Fibroblast of the conjunctiva (primary cell): ENCODE measurements at regions not wholly inside any gene's neighbourhood (a gene's known extent, or its start where the extent isn't known, plus 50 kb on each side); places are given as distances from the start of the nearest gene placed in this dataset.

Experiments
- DNase-seq: peaks from one replicate; pipeline ENCODE4 v3.0.0-alpha.2; 2010; ENCODE audit warnings: low read depth

DNA sequence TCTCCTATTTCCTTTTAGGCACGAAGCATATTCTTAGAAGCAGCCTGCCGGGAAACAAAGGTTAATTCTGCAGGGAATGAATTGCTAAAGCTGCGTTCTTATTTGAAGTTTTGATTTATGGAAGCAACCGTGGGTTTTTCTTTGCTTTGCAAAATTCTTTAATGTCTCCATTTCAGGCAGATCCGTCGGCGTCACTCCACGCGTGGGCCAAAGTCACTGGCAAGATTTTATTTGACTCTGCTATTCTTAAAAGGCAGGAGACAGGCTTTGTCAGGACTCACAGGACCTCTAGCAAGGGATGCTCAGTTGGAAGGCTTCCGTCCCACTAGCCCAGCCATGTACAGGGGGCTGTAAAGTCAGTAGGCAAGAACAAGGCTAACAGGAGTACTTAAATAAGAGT lies 387.3 kb upstream of the XYLT1 start:
- DNase-seq, result no peak

- no peak for DNase-seq
Observed at GRCh38 chr16:17853958-17854357, 383.2 kb upstream of the XYLT1 start.

- no peak for DNase-seq
Observed at GRCh38 chr16:17852977-17853702, 382.4 kb upstream of the XYLT1 start.

DNA sequence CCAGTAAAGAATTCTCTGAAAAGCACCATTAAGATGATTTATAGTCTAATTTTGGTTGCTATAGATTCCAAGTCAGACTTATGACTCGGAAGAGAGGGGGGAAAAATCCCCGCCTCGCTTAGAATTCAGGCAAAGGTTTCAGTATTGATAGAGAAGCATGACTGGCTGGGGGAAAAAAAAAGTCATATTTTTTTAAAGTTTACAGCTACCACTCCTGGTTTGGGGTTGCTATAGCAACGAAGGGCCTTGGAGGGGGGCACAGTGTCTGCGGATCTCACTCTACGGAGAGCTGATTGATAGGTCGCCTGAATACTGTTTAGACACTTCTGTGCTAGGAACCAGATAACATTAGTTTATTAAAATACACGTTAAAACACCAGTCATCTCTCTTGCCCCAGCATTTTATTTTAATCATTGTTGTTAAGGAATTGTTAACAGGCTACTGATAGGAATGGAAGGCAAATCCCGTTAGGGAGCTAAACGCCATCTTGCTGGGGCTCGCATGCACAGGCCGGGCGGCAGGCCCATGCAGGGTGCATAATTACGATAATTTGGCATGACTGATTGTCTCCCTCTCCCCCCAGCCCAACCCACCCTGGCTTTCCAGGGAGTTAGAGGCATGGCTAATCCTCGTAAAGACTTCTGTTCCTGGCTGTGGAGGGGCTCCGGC lies 380.0 kb upstream of the XYLT1 start:
- DNase-seq, result no peak

- no peak for DNase-seq
Observed at GRCh38 chr16:17847234-17847795, 376.6 kb upstream of the XYLT1 start.

- no peak for DNase-seq
Observed at GRCh38 chr16:17846030-17846429, 375.3 kb upstream of the XYLT1 start.

- no peak for DNase-seq
Observed at GRCh38 chr16:17845031-17845430, 374.3 kb upstream of the XYLT1 start.

DNA sequence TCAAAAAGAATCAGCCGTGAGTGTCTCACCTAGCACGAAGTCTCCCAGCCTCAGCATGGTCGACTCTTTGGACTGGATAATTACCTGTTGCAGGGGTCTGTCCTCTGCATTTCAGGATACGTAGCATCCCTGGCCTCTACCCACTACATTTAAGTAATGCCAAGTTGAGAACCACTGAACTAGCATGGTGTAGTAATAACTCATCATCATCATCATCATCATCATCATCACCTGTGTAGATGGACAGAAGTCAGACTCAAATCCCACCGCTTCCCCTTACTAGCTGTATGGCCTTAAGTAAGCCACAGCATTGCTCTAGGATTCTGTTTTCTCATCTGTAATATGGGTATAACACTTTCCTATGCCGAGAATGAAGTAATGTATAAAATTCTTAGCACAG lies 373.1 kb upstream of the XYLT1 start:
- DNase-seq, result no peak

- DNase-seq, result no peak
Observed at GRCh38 chr16:17839907-17840306, 369.1 kb upstream of the XYLT1 start.

- no peak for DNase-seq
Observed at GRCh38 chr16:17839272-17839671, 368.5 kb upstream of the XYLT1 start.

DNA sequence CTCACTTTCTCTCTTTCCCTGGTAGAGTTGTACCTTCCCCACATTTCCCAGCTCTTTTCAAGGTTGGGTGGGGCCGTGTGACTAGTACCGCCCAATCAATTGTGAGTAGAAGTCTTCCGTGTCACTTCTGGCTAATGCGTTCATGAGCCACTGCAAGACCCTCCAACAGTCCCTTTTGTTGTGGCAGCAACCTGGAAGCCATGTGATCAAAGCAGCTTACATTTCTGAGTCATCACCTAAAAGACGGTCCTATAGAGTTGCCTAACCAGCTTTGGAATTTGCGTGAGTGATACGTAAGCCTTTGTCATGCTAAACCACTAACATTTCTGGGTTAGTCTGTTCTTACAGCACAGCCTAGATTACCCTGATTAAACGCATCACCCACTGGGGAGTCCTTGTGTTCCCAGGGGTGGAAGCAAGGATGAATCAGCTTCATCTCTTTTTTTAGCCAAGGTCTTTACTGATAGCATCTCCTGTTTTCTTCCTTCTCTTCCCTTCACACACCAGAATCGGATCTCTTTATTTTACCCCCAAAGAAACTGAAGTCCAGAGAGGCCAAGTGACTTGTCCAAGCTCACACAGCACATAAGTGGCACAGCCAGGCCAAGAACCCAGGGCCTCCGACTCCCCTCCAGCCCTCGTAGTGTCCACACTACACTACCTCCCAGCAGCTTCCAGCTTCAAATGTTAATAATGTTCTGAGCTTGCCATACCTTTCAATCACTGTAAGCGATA lies 366.3 kb upstream of the XYLT1 start:
- peak; percentile 53 for DNase-seq

GRCh38 chr16:17835118-17835876 lies 364.5 kb upstream of the XYLT1 start:
- no peak for DNase-seq

DNA sequence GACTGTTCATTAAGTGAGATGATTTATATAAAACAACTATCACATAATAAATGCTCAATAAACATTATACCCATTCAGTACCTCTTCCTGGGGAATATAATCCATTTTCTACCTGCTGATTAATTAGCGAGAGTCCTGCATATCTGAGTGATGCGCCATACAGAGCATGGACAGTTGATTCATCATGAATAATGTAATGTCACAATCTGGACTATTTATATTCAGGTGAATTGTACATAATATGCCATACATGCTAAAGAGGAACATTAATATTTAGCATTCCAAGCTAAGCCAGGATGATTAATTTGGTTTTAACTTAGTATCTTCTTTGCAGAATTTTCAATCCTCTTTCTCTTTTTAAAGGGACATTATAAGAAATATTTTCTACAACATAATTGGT lies 362.0 kb upstream of the XYLT1 start:
- no peak for DNase-seq

GRCh38 chr16:17831330-17831729 lies 360.6 kb upstream of the XYLT1 start:
- DNase-seq, result no peak

- DNase-seq, result no peak
Observed at GRCh38 chr16:17830651-17831050, 359.9 kb upstream of the XYLT1 start.

DNA sequence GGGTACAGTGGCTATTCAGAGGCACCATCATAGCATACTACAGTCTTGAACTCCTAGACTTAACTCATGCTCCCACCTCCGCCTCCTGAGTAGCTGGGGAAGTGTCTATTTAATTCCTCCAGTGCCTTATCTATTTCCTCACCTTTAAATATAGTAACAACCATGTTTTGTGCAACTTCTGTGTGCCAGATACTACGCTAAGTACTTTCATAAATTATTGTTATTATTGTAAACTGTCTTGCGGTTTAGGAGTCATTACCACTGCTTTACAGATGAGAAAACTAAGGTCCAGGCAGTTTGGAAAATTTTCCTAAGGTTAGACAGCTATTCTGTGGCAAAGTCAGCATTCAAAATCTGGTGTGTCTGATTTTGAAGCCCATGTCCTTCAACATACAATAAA lies 359.1 kb upstream of the XYLT1 start:
- no peak for DNase-seq

DNA sequence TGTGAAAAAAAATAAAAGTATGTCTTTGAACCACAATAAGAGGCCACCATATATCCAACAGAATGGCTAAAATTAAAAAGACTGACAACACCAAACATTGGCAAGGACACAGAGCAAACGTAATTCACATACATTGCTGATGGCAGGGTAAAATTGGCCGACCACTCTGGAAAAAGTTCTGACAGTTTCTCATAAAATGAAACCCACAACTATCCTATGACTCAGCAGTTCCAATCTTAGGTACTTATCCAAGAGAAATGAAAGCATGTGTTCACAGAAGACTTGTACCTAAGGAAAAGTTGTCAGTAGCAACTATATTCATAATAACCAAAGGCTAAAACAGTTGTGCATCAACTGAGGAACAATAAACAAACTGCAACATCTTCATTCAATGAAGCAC lies 357.3 kb upstream of the XYLT1 start:
- peak; percentile 69 for DNase-seq

DNA sequence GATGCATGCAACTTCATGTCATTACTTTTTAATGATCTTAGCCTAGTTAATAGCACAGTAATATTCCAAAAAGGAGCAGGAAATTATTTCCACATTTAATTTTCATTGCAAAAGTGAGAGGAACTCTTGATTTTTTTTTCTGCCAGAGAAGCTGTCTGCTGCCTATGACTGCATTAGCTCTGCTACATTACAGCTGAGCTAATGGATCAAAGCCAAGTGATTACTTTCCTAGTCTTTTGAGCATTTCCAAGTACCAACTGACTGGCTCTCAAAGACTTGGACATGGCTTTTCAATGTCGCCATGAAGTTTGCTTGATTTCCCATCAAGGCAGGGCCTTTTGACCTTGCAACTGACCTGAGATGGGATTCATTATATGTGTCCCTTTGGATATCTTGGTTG lies 356.6 kb upstream of the XYLT1 start:
- no peak for DNase-seq

DNA sequence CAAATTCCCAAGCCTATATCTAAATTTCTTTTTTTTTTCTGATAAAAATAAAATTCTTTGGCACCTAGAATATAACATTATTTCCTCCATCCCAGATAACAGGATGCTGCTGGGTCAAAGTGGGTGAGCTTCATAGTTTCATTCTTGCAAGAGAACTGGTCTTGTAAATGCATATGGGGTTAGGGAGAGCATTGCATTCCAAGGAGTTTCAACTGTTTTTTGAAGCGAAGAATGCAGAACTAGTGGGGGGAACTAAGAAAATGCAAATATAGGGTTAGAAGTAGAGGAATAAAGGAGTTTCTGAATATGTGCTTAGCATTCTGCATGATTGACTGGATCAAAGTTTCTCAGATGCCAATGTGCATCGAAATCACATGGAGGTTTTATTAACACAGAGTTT lies 347.2 kb upstream of the XYLT1 start:
- no peak for DNase-seq

DNA sequence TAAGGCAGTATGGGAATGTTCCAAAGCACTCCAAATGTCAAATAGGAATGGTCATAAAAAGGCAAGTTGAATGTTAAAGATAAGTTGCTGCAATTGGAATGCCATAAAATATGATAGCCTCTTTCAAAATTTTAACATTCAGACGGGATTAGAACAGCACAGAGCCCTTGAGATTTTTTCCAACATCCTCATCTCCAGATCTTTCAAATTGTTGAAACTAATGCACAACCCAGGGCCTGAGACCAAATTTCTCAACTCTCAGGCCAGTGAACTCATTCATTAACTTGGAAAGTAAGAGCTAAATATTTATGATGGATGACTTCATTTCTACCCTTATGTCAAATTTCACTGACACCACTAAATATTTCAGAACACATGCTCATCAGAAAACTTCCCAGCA lies 346.5 kb upstream of the XYLT1 start:
- DNase-seq, result no peak

DNA sequence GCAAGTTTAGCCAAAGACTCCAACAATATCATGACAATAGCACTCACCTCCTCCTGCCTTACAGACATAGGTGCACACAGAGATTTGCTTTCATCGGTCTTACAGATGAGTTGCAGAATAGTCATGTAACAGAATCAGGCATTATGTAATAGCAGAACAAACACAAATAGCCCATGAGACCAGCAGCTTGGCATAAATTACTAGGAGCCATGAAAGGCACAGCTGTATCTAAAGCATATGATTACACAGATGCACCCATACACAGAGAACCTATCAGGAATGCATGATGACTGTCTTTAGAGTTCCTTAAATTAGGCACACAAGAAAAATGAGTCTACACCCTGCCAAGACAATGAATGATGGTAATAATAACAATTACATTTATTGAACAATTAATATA lies 342.0 kb upstream of the XYLT1 start:
- DNase-seq, result no peak

DNA sequence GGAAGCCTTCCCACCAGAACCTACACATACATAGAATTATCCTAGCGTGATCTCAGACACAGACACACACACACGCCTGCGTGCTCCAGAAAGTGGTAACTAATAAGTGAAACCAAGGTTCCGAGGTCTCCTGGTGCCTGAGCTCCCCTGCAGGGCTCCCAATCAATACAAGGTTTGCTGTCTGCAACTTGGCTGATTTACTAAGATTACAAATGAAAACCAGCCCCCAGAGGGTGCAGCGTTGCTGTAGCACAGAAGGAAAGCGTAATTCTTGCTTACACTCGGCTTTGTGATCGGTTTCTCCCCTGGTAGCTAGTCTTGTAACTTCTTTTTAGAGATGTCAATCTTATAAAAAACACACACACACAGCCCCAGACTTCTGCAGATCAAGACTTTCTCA lies 334.1 kb upstream of the XYLT1 start:
- DNase-seq, result no peak
